ENCODE measurements at regions not wholly inside any gene's neighbourhood (a gene's known extent, or its start where the extent isn't known, plus 50 kb on each side); places are given as distances from the start of the nearest gene placed in this dataset.

DNA sequence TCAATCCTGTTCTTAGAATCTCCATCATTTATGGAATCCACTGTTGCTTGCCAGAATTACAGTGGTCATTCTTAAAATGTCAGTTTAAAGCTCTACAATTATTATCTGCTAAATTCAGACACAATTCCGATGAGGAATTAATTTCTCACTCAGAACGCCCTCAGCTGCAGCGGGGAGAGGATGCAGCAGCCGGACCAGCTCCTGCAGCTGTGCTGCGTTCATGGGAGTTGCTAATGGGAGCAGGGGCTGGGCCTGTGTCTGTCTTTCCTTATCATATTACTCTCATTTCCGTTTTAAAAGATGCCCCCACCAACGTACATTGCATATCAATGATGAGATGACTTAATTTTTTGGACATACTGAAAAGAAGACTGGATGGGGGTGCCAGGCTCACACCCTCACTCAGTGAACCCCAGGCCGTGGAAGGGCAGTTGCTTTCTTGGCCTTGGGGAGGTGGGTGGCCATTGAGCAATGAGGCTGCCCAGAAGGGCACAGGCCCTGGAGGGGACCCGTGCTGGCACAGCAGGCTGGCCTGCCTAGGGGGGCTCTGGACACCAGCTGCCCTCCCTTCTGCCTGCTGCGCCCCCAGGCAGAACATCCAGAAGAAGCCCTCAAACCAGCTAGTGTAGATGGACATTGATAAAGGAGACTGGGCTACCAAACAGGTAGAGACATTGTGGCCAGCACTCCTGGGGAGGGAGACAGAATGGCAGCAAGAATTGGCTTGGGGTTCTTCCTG is 503.6 kb upstream of the MYT1L start:
- FAIRE-seq, result no peak

More for the DNA sequence above, 503.6 kb upstream of the MYT1L start:
- 19% methylated on average over 10 of the region's 10 CpGs for WGBS (ENCODE audit: insufficient coverage, insufficient replicate concordance, low lambda C conversion rate, missing lambda C conversion rate)
- in situ Hi-C loops (cut with MboI), result no loop called here
- Histone ChIP-seq H2AFZ (ENCODE audit: control insufficient read depth, low read depth, low read length) (no peak overlapping the region), H3K4me2 (ENCODE audit: control insufficient read depth, insufficient read depth) (no peak overlapping the region), H3K9me3 (replicated peaks; ENCODE audit: control insufficient read depth, insufficient read depth, low read length) (no peaks in the 10 kb centered on the region), H3K4me3 (no peak overlapping the region), H4K20me1 (ENCODE audit: control insufficient read depth, insufficient read depth) (no peaks in the 10 kb centered on the region; the same call in 1 of the 2 replicates), H3K27me3 (replicated peaks in 1 of 2; ENCODE audit: control insufficient read depth in 2 of 2, insufficient read depth in 2 of 2, low read length in 1 of 2) (no peaks in the 10 kb centered on the region; a peak in 2 of 4 replicates), H3K9ac (ENCODE audit: control insufficient read depth, insufficient read depth, low read length) (no peak overlapping the region), H3K79me2 (ENCODE audit: control insufficient read depth, insufficient read depth, low read length) (no peaks in the 10 kb centered on the region), H3K36me3 (ENCODE audit: control insufficient read depth in 2 of 2, insufficient read depth in 2 of 2, low read length in 1 of 2) (no peaks in the 10 kb centered on the region), H3K27ac (ENCODE audit: control insufficient read depth, insufficient read depth) (no peak overlapping the region), H3K4me1 (ENCODE audit: control insufficient read depth, insufficient read depth, low read length) (no peaks in the 10 kb centered on the region)
- ATAC-seq (no peak), DNase-seq (ENCODE audit: low read depth, low spot score) (no peak)
- ChIA-PET RAD21 (ENCODE audit: unreplicated experiment) (no interaction called here), SMC1A (ENCODE audit: uncharacterized antibody, unreplicated experiment) (no interaction called here), POLR2A (no interaction called here), CTCF (no interaction called here)
- TF ChIP-seq, protein P1, sequence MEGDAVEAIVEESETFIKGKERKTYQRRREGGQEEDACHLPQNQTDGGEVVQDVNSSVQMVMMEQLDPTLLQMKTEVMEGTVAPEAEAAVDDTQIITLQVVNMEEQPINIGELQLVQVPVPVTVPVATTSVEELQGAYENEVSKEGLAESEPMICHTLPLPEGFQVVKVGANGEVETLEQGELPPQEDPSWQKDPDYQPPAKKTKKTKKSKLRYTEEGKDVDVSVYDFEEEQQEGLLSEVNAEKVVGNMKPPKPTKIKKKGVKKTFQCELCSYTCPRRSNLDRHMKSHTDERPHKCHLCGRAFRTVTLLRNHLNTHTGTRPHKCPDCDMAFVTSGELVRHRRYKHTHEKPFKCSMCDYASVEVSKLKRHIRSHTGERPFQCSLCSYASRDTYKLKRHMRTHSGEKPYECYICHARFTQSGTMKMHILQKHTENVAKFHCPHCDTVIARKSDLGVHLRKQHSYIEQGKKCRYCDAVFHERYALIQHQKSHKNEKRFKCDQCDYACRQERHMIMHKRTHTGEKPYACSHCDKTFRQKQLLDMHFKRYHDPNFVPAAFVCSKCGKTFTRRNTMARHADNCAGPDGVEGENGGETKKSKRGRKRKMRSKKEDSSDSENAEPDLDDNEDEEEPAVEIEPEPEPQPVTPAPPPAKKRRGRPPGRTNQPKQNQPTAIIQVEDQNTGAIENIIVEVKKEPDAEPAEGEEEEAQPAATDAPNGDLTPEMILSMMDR (IDR thresholded peaks at IDR 0.05 in 2 of 3, conservative IDR thresholded peaks at IDR 0.05 in 1 of 3; ENCODE audit: control insufficient read depth in 2 of 3, extremely low read depth in 1 of 3, insufficient read depth in 1 of 3, low read depth in 3 of 3, low read length in 3 of 3), result no peak
- TF ChIP-seq NBN (IDR thresholded peaks at IDR 0.05) (no peak), MYB (IDR thresholded peaks at IDR 0.05; ENCODE audit: borderline replicate concordance, low read depth, low read length) (no peak), IKZF2 (IDR thresholded peaks at IDR 0.05) (no peak), SREBF2 (IDR thresholded peaks at IDR 0.05; ENCODE audit: low read length) (no peak), TAF1 (IDR thresholded peaks at IDR 0.05; ENCODE audit: borderline replicate concordance, low read depth, low read length) (no peak), NR2F1 (conservative IDR thresholded peaks at IDR 0.05) (no peak), TCF7 (IDR thresholded peaks at IDR 0.05; ENCODE audit: borderline replicate concordance) (no peak), SMAD1 (IDR thresholded peaks at IDR 0.05; ENCODE audit: low read depth, partially characterized antibody) (no peak), POU2F2 (IDR thresholded peaks at IDR 0.05; ENCODE audit: borderline replicate concordance, low read depth, low read length) (no peak)
- TF ChIP-seq, protein P2, sequence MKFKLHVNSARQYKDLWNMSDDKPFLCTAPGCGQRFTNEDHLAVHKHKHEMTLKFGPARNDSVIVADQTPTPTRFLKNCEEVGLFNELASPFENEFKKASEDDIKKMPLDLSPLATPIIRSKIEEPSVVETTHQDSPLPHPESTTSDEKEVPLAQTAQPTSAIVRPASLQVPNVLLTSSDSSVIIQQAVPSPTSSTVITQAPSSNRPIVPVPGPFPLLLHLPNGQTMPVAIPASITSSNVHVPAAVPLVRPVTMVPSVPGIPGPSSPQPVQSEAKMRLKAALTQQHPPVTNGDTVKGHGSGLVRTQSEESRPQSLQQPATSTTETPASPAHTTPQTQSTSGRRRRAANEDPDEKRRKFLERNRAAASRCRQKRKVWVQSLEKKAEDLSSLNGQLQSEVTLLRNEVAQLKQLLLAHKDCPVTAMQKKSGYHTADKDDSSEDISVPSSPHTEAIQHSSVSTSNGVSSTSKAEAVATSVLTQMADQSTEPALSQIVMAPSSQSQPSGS (IDR thresholded peaks at IDR 0.05; ENCODE audit: low read length), result no peak
- TF ChIP-seq, protein P3, sequence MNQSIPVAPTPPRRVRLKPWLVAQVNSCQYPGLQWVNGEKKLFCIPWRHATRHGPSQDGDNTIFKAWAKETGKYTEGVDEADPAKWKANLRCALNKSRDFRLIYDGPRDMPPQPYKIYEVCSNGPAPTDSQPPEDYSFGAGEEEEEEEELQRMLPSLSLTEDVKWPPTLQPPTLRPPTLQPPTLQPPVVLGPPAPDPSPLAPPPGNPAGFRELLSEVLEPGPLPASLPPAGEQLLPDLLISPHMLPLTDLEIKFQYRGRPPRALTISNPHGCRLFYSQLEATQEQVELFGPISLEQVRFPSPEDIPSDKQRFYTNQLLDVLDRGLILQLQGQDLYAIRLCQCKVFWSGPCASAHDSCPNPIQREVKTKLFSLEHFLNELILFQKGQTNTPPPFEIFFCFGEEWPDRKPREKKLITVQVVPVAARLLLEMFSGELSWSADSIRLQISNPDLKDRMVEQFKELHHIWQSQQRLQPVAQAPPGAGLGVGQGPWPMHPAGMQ (IDR thresholded peaks at IDR 0.05; ENCODE audit: borderline replicate concordance), result no peak
- BruUV-seq (replicated peaks), result no TSS peak
- intact Hi-C loops (cut with micrococcal nuclease; ENCODE audit: unreplicated experiment), result no loop called here

Data from GM12878 (cell line).